Endothelial cell of umbilical vein (primary cell): ENCODE measurements at regions not wholly inside any gene's neighbourhood (a gene's known extent, or its start where the extent isn't known, plus 50 kb on each side); places are given as distances from the start of the nearest gene placed in this dataset.
"Not testable (repeated sequence)": the region's sequence is repeated elsewhere in the genome, so short reads cannot be mapped to it uniquely, and the experiment has no call there.

Experiments
- BruUV-seq: library from RNA; stranded (reverse); fragments of 400-500 nt; replicated peaks from 2 replicates; lab custom pipeline; 2021; lab: Mats Ljungman, UMichigan
- CTCF ChIA-PET: fragments of 300-600, 350-600 bp; sonication (Branson Sonifier 250); formaldehyde crosslinking; loops from one replicate; lab custom pipeline; 2021; ENCODE audit warnings: antibody characterized with exemption, inconsistent platforms; lab: Charles Lee
- POLR2A ChIA-PET: fragments of 300-600, 350-600 bp; sonication (Branson Sonifier 250); formaldehyde crosslinking; loops from one replicate; lab custom pipeline; 2021; ENCODE audit warnings: antibody characterized with exemption, inconsistent platforms; lab: Charles Lee
- DNase-seq: peaks from one replicate; pipeline ENCODE4 v3.0.0-alpha.2; 2011; ENCODE audit warnings: low read depth, low spot score
- FAIRE-seq: peaks from 2 replicates; lab custom pipeline; 2011; peaks lifted over from hg19 to GRCh38; lab: Jason Lieb, UNC
- H2AFZ ChIP-seq: 2 replicates; pipeline ENCODE4 v1.6.0; 2012; ENCODE audit warnings: low read depth, low read length, control low read depth, inconsistent platforms
- H3K27ac ChIP-seq: 2 replicates; pipeline ENCODE4 v1.5.1; 2011; ENCODE audit warnings: low read depth, mild to moderate bottlenecking, control low read depth, low read length, moderate library complexity; ENCODE audit not compliant: insufficient read depth
- H3K27me3 ChIP-seq, 2 experiments: 2 replicates each; pipeline versions ENCODE4 v1.6.0 to v1.6.1; 2011; ENCODE audit warnings: low read length in 2 of 2, mixed read lengths in 1 of 2; ENCODE audit not compliant: control insufficient read depth in 2 of 2, insufficient read depth in 2 of 2
- H3K36me3 ChIP-seq, 2 experiments: 2 replicates in 1 of 2; 3 replicates in 1 of 2; pipeline ENCODE4 v1.5.1; 2011; ENCODE audit warnings: low read length in 2 of 2, mild to moderate bottlenecking in 1 of 2, moderate library complexity in 1 of 2; ENCODE audit not compliant: control insufficient read depth in 2 of 2, insufficient read depth in 2 of 2; ENCODE audit errors: extremely low read depth in 1 of 2
- H3K4me1 ChIP-seq: 3 replicates; pipeline ENCODE4 v1.5.1; 2011; ENCODE audit warnings: mild to moderate bottlenecking, low read length; ENCODE audit not compliant: control insufficient read depth, insufficient read depth; ENCODE audit errors: extremely low read depth
- H3K4me2 ChIP-seq: 2 replicates; pipeline ENCODE4 v1.6.1; 2011; ENCODE audit warnings: low read length, control low read depth, mixed read lengths; ENCODE audit not compliant: insufficient read depth
- H3K4me3 ChIP-seq, 3 experiments: fragments of 200-600 bp in 1 of 3; sonication (generic), shearing (Covaris generic) in 1 of 3; replicated peaks in 1 of 3; 2 replicates each; pipeline ENCODE4 v1.5.1; 2011 to 2016; ENCODE audit warnings: control low read depth in 3 of 3, low read length in 3 of 3, mild to moderate bottlenecking in 2 of 3, inconsistent platforms in 1 of 3, low read depth in 1 of 3, moderate library complexity in 1 of 3; ENCODE audit not compliant: insufficient read depth in 1 of 3
- H3K79me2 ChIP-seq: 2 replicates; pipeline ENCODE4 v1.6.0; 2012; ENCODE audit warnings: low read length, inconsistent platforms; ENCODE audit not compliant: control insufficient read depth, insufficient read depth
- H3K9ac ChIP-seq: replicated peaks from 2 replicates; pipeline ENCODE3; 2011; ENCODE audit warnings: low read length, control low read depth; ENCODE audit not compliant: insufficient read depth; ENCODE audit errors: extremely low read depth
- H3K9me1 ChIP-seq: replicated peaks from 3 replicates; pipeline ENCODE4 v1.6.0; 2011; ENCODE audit warnings: mild to moderate bottlenecking, low read length; ENCODE audit not compliant: control insufficient read depth, insufficient read depth; ENCODE audit errors: extremely low read depth
- H3K9me3 ChIP-seq: replicated peaks from 2 replicates; pipeline ENCODE4 v1.5.1; 2012; ENCODE audit warnings: low read length, inconsistent platforms; ENCODE audit not compliant: control insufficient read depth, insufficient read depth
- H4K20me1 ChIP-seq: replicated peaks from 2 replicates; pipeline ENCODE3; 2011; ENCODE audit warnings: mild to moderate bottlenecking, low read length; ENCODE audit not compliant: control insufficient read depth, insufficient read depth; ENCODE audit errors: extremely low read depth
- EZH2 ChIP-seq: IDR thresholded peaks from 2 replicates; pipeline ENCODE4 v1.6.1; 2012; ENCODE audit warnings: borderline replicate concordance, low read depth, mild to moderate bottlenecking, moderate library complexity, low read length, inconsistent platforms; ENCODE audit not compliant: severe bottlenecking
- FOS ChIP-seq: IDR thresholded peaks from 2 replicates; pipeline ENCODE4 v1.6.1; 2011; ENCODE audit warnings: mild to moderate bottlenecking, low read length, moderate library complexity, borderline replicate concordance; ENCODE audit not compliant: insufficient read depth
- GATA2 ChIP-seq: IDR thresholded peaks from 2 replicates; pipeline ENCODE4 v1.7.0; 2011; ENCODE audit warnings: low read depth, mild to moderate bottlenecking, moderate library complexity, mixed read lengths, low read length; ENCODE audit not compliant: insufficient read length, insufficient read depth
- JUN ChIP-seq: IDR thresholded peaks from 2 replicates; pipeline ENCODE4 v1.6.1; 2011; ENCODE audit warnings: borderline replicate concordance, low read depth; ENCODE audit not compliant: insufficient read length, insufficient read depth
- MAX ChIP-seq: IDR thresholded peaks from 2 replicates; pipeline ENCODE4 v1.6.1; 2011; ENCODE audit not compliant: insufficient read depth, insufficient read length
- MYC ChIP-seq: IDR thresholded peaks from one replicate; pipeline ENCODE4 v1.6.1; 2011; ENCODE audit warnings: mild to moderate bottlenecking, low read depth, low read length
- POLR2A ChIP-seq: IDR thresholded peaks from 2 replicates; pipeline ENCODE4 v1.6.1; 2012; ENCODE audit warnings: low read depth, mild to moderate bottlenecking, control low read depth, low read length
- POLR2AphosphoS5 ChIP-seq: IDR thresholded peaks from 2 replicates; pipeline ENCODE4 v1.6.1; 2012; ENCODE audit warnings: low read depth, mild to moderate bottlenecking, control low read depth, low read length, moderate library complexity; ENCODE audit not compliant: insufficient read depth
- dilution Hi-C: fragments of 300-500 bp; cut with MboI; formaldehyde crosslinking; loops from one replicate; pipeline ENCODE4 v1.15.0; 2019; ENCODE audit warnings: low sequenced_read_pairs; ENCODE audit not compliant: extremely low pct_ligation_motif_present
- intact Hi-C: fragments of 100-400 bp; cut with micrococcal nuclease; formaldehyde crosslinking; loops from one replicate; pipeline ENCODE4 v1.10.0; 2022
- TF ChIP-seq, protein P1 (sequence below), 2 donors: IDR thresholded peaks; 1 replicate in 1 of 2; 2 replicates in 1 of 2; pipeline ENCODE4 v1.5.1; 2011; ENCODE audit warnings: low read length in 2 of 2, mild to moderate bottlenecking in 2 of 2, moderate library complexity in 2 of 2, control low read depth in 1 of 2, inconsistent platforms in 1 of 2, low read depth in 1 of 2; ENCODE audit not compliant: insufficient read depth in 1 of 2; ENCODE audit errors: extremely low read depth in 1 of 2

DNA sequence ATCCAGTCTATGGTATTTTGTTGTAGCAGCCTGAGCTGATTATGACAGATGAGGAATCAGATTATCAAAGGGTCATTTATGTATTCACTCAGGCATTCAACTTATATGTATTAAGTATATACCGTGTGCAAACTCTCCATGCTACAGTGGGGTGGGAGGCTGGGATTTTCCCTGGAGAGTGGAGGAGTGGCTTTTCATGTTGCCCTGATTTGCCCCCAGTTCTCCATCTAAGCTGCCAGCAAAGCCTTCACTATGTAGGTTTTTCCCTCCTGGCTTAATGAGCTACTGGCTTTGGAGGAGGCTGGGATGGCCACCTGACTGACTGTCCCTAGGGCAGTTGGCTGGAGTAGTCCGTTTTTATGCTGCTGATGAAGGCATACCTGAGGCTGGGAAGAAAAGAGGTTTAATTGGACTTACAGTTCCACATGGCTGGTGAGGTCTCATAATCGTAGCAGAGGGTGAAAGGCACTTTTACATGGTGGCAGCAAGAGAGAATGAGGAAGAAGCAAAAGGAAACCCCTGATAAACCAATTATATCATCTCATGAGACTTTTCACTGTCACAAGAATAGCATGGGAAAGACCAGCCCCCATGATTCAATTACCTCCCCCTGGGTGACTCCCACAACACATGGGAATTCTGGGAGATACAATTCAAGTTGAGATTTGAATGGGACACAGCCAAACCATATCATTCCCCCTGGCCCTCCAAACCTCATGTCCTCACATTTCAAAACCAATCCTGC lies 253.9 kb downstream of the RPLP1 start:
- Histone ChIP-seq H3K4me3 (no peak overlapping the region), H4K20me1 (no peaks in the 10 kb centered on the region), H3K9ac (no peak overlapping the region), H2AFZ (no peak overlapping the region), H3K4me1 (no peaks in the 10 kb centered on the region), H3K9me1 (no peaks in the 10 kb centered on the region), H3K36me3 (no peaks in the 10 kb centered on the region), H3K27me3 (peaks cover 0 to 2% of the 10 kb centered on the region in 2 experiments), H3K79me2 (no peaks in the 10 kb centered on the region), H3K27ac (no peak overlapping the region), H3K4me2 (no peak overlapping the region), H3K9me3 (no peaks in the 10 kb centered on the region)
- ChIA-PET CTCF (no interaction called here), POLR2A (no interaction called here)
- intact Hi-C loops: no loop called here
- dilution Hi-C loops: no loop called here
- DNase-seq (no peak), FAIRE-seq (no peak)
- BruUV-seq: no TSS peak
- TF ChIP-seq FOS (no peak), EZH2 (no peak), POLR2A (no peak), POLR2AphosphoS5 (no peak), MYC (no peak), MAX (no peak), GATA2 (no peak), JUN (no peak)
- TF ChIP-seq, protein P1, sequence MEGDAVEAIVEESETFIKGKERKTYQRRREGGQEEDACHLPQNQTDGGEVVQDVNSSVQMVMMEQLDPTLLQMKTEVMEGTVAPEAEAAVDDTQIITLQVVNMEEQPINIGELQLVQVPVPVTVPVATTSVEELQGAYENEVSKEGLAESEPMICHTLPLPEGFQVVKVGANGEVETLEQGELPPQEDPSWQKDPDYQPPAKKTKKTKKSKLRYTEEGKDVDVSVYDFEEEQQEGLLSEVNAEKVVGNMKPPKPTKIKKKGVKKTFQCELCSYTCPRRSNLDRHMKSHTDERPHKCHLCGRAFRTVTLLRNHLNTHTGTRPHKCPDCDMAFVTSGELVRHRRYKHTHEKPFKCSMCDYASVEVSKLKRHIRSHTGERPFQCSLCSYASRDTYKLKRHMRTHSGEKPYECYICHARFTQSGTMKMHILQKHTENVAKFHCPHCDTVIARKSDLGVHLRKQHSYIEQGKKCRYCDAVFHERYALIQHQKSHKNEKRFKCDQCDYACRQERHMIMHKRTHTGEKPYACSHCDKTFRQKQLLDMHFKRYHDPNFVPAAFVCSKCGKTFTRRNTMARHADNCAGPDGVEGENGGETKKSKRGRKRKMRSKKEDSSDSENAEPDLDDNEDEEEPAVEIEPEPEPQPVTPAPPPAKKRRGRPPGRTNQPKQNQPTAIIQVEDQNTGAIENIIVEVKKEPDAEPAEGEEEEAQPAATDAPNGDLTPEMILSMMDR (IDR thresholded peaks at IDR 0.05; ENCODE audit: extremely low read depth in 1 of 2, insufficient read depth in 1 of 2, low read depth in 1 of 2, low read length in 2 of 2): no peak

DNA sequence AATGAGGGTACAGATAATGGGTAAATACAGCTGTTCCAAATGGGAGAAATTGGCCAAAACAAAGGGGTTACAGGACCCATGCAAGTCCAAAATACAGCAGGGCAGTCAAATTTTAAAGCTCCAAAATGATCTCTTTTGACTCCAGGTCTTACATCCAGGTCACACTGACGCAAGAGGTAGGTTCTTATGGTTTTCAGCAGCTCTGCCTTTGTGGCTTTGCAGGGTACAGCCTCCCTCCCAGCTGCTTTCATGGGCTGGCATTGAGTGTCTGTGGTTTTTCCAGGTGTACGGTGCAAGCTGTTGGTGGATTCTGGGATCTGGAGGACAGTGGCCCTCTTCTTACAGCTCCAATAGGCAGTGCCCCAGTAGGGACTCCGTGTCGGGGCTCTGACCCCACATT lies 254.6 kb downstream of the RPLP1 start:
- BruUV-seq, POLR2A ChIA-PET: not testable (repeated sequence)

More for the DNA sequence above, 254.6 kb downstream of the RPLP1 start:
- H3K4me3 ChIP-seq, H3K9me3 ChIP-seq, H3K9ac ChIP-seq, H4K20me1 ChIP-seq, H2AFZ ChIP-seq, H3K79me2 ChIP-seq, CTCF ChIA-PET, H3K27ac ChIP-seq, FAIRE-seq, H3K4me2 ChIP-seq, H3K27me3 ChIP-seq, H3K36me3 ChIP-seq, dilution Hi-C loops, DNase-seq, H3K4me1 ChIP-seq, H3K9me1 ChIP-seq, intact Hi-C loops: not testable (repeated sequence)
